Non-pigmented ciliary epithelial cell (primary cell): ENCODE measurements at regions not wholly inside any gene's neighbourhood (a gene's known extent, or its start where the extent isn't known, plus 50 kb on each side); places are given as distances from the start of the nearest gene placed in this dataset.

ENCODE experiments used
- DNase-seq: peaks from one replicate; pipeline ENCODE4 v3.0.0-alpha.2; 2010; ENCODE audit warnings: low read depth

DNA sequence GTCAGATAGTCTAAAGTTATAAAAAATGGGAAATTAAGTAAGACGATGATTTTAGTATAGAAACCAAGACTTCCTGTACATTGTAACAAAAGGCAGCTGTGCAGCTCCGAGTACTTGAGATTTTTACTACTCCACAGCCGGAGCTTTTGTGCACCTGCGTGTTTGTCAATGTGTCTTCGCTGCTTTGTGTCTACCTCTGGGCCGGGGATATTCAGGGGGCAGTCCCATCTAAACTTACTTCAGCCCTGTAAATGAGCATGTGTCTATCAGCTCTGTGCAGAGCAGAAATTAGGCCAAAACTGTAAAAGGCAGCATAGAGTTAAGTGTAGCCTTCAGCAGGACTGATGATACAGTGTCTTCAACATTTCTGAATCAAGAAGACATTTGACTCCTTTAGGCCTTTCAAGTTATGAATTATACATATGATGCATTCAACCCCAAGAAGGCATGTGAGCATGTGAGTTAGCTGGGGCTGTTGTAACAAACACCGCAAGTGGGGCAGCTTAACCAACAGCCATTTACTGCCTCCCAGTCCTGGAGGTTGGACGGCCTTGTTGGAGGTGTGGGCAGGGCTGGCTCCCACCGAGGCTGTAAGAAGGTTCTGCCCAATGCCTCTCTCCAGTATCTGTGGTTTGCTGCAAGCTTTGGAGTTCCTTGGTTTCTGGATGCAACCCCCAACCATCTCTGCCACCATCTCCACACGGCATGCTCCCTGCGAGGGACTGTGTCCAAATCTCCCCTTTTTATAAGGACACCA is 191.0 kb upstream of the IRS2 start:
- no peak for DNase-seq

DNA sequence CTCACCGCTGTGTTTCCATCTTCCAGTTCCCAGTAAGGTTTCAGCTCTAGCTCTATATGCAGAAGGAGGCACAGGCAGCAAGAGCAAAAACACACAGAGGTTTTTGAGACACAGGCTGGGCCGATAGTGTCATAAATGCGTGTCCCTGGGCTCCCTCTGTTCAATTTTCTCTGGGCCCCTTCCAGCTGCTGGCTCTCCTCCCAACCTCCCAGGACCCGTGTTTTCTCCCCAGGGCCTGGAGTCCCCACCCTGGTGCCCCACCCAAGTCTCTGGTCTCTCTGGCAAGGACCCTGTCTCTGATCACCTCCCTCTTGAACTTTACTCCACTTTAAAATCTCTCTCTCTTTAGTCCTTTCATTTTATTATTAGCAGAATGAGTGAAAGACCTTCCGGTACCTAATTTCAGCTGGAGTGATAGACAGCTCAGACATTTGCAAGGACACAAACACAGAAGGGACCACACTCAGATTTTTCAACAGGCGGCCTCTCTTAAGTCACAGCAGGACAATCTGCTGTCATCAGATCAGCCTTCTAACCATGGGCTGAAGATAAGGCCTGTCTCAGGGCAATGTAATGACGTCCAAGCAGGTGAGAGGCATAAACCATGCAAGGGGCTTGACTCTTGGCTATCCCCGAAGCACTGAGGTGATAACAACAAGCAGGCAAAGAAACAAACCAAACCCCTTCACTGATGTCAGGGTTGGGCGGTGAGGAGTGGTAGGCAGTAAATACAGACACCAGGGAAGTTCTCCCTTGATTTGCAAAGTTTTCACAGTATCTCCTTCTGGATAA is 190.0 kb upstream of the IRS2 start:
- no peak for DNase-seq

DNA sequence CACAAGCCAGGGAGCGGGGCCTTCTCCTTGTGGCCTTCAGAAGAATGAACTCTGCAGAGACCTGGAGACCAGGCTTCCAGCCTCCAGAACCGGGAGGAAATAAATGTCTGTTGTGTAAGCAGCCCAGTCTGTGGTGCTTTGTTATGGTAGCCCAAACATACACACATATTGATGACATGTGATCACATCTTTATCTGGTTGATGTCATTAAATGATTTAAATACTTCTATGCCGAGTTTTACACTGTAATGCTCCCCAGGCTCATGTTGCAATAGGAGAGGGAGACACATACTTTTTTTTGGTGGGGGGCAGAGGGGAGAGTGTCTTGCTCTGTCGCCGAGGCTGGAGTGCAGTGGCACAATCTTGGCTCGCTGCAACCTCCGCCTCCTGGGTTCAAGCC is 188.0 kb upstream of the IRS2 start:
- DNase-seq, result no peak

DNA sequence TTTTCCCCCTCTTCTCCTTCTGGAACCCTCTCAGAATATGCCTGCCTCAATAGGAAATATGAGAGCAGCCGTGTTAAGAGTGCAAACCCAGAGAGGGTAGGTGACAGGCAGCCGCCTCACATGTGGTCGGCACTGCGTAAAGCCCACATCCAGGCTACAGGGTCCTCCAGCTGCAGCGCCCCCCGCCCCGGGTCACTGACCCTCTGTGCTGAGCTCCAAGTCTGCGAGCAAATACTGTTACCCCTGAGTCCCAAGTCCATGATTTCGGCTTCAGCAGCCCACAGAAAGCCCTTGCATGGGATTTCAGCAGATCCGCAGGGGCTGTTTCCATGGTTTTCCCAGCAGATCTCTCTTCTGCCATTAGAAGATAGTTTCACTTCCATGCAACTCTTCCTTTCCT is 186.9 kb upstream of the IRS2 start:
- no peak for DNase-seq

DNA sequence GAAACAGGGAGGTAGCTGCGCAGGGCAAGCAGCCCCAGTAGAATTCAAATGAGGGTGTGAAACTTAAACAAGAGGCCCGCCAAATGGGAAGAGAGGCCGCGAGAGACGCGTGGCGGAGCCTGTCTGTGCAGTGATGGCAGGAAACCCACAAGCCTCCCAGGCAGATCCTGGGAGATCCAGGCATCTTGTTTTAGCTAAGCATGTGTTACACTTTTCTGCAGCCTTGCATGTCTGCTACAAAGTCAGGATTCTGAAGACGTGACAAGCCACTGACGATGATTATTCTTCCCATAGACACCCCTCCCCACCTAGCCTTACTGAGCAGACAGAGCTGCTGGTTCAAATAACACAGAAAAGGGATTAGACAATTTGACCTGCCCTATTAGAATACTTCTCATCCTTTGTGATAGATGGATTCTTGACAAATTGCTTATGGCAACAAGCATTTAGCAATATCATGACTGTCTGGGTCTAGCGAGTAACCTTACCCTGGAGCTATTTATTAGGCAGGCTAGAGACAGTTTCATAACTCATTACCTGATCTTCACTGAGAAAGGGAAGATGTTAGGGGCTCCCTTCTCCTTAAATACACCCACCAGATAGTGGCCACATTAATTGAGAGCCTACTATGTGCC is 185.2 kb upstream of the IRS2 start:
- DNase-seq, result no peak

DNA sequence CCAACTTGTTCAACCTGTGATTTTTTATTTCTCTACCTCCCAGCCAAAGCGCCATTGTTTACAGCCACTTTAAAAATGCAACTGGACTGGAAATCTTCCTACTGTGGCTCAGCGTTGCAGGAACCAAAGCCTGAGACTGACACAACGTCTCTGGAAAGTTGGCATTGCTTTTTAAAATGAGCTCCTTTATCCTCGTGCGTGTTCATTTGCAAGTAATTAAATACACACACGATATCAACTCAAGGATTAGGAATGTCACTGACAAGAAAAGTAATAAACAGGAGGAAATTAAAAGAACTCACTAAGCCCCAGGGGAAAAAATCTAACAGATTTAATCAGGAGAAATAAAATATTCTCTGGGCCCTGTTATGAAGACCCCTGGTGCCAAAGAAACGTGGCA is 184.6 kb upstream of the IRS2 start:
- no peak for DNase-seq

DNA sequence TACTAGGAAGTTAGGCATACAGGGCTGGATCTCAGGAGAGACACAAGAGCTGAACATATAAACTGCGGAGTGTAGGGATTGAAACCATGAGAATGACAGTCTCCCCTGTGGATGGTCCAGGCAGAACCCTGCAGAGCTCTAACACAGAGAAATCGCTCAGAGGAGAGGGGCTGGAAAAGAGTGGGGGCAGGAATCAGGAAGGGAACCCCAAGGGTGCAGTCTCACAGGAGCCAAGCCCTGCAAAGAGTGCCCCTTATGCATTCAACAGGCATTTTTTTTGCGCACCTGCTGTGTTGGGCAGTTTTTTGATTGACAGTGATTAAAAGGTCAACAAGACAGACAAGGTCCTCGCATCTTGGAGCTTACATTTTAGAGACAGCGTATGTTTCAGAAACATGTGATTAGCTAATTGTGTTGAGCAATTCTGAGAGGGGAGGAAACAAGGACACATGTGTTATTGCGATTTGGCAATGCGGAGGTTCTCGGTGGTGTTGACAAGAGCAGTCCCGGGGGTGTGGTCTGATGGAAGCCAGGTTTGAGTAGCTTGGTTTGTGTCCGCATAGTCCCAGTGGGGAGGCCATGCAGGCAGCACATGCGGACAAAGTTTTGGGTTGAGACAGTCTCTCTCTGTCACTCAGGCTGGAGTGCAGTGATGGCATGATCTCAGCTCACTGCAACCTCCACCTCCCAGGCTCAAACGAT is 182.6 kb upstream of the IRS2 start:
- no peak for DNase-seq

DNA sequence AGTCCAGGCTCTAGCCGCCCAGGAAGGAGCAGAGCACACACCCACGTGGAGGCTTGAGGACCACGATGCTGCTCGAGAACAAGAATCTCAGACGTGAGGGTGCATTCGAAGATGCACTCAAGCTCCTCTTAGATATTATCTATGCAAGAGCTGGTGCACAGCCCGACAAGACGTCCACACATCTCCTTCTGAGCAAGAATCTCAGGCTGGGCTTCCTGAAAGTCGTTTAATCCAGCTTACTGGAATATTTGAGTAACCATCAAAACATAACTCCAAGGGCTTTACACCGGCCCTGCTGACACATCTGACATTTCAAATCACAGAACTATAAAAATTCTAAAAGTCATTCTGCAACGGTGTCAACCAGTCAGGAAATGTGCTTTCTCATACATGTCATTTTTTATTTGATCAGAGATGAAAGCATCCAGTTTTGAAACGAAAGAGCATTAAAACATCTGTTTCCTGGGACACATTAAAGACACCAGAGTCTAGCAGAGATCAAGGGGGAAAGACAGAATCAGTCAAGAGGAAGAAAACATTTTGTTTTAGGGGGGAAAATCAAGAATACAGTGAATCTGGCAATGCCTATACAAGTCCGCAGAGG is 177.7 kb upstream of the IRS2 start:
- no peak for DNase-seq

DNA sequence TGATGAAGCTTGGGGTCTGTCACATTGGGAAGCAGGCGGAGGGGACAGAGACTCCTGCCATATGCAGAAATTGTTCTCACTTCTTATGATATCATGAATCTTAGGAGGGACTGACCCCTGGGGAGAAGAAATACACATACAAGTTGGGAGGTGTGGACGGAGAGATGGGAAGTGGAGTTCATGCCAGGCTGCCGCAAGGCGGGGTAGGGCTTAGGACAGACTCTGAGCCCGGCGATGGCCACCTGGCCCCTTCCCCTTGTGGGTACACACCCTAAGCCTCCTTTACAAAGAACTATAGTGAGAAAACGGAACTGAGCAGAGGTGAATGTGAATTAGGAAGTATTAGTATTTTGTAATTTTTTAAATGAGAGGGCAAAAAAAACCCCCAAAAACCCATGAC is 177.0 kb upstream of the IRS2 start:
- DNase-seq, result no peak

DNA sequence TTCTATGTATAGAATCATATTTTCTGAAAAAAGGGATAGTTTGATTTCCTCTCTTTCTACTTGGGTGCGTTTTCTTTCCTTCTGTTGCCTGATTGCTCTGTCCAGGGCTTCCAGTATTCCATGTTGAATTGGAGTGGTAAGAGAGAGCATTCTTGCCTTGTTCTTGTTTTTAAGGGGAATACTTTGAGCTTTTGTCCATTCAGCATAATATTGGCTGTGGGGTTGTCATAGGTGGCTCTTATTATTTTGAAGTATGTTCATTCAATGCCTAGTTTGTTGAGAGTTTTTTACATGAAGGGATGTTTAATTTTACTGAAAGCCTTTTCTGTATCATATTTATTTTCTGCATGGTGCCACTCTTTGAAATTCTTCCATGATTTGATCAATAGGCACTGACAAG is 173.5 kb upstream of the IRS2 start:
- DNase-seq, result no peak

DNA sequence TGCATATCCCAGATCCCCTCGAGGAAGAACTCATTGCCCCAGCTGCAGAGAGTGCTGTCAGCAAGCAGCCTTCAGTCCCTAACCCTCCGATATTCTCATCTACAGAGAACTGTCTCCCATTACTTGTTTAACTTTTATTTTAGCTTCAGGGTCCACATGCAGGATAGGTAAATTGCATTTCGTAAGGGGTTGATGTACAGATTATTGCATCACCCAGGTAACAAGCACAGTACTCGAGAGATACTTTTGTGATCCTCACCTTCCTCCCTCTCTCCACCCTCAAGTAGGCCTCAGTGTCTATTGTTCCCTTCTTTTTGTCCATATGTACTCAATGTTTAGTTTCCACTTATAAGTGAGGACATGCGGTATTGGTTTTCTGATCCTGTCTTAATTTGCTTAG is 171.5 kb upstream of the IRS2 start:
- DNase-seq, result no peak

DNA sequence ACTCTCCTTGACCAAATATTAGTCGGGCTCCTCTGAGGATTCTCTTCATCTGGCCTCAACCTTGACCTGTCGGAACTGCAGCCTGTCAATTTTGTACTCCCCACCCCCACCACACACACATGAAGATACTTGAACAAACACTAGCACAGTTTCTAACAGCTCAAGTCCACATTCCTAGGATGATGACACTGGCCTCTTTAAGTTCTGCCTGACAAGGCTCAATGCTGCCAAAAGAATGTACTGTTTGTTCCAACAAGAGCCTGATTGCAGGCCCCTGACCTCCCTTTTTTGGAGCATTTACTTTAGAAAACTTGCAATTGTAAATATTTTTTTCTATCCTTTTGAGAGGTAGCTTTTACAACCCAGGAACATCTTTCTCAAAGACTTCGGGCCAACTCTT is 169.2 kb upstream of the IRS2 start:
- DNase-seq, result no peak

DNA sequence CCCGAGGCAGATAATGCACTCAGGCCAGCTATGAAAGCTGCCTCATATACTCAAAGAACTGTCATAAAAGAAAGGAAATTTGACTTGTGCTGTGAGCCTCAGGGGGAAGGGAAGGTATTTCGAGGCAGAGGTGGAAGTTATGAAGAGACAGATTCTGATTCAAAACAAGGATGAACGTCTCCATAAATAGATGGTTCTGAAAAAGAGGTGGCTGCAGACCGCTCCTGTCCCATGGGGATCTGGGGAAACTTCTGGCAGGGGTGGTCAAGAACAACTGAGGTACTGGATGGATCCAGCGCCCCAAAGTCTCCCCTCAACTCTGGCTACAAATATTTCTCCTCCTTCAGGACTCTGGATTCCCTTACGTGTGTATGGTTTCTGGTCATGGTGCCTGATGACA is 168.1 kb upstream of the IRS2 start:
- no peak for DNase-seq

DNA sequence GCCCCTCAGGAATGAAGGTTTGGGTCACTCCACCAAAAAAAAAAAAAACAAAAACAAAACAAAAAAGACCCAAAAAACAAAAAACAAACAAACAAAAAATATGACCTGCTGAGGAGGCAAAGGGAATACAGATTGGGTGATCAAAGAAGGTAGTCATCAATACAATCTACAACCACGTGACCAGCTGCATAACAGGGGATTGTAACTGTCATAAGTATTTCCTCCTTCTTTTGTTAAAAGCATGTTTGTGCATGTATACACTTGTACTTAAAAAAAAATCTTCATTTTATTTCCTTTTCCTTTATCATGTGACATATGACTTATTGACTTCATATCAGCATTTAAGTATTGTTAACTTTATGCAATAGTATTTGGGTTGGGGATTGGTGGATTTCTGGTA is 165.1 kb upstream of the IRS2 start:
- no peak for DNase-seq

DNA sequence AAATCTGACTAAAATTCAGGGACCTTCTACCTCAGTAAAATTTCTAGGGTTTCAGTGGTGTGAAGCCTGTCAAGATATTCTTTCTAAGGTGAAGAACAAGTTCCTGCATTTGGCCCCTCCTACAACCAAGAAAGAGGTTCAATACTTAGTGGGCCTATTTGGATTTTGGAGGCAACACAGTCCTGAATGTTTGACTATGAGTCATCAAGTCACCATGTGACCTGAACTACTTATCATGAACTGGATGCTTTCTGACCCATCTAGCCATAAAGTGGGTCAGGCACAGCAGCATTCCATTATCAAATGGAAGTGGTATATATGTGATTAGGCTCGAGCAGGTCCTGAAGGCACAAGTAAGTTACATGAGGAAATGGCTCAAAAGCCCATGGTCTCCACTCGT is 163.0 kb upstream of the IRS2 start:
- no peak for DNase-seq

DNA sequence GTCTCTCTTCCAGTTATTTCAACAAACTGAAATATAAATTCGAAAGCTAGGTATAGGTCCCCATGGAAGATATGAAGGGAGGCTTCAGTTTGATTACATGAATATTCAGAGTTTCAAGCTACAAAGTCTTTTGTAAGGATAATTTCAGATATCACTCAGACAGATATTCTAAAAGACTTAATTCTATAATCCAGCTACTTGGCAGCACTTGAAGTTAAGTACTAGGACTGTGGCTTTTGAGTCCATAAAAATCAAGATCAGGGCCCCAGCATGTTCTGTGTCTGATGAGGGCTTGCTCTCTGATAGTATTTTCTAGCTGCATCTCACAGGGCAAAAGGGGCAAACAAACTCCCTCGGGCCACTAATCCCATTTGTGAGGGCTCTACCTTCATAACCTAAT is 160.6 kb upstream of the IRS2 start:
- DNase-seq, result no peak

DNA sequence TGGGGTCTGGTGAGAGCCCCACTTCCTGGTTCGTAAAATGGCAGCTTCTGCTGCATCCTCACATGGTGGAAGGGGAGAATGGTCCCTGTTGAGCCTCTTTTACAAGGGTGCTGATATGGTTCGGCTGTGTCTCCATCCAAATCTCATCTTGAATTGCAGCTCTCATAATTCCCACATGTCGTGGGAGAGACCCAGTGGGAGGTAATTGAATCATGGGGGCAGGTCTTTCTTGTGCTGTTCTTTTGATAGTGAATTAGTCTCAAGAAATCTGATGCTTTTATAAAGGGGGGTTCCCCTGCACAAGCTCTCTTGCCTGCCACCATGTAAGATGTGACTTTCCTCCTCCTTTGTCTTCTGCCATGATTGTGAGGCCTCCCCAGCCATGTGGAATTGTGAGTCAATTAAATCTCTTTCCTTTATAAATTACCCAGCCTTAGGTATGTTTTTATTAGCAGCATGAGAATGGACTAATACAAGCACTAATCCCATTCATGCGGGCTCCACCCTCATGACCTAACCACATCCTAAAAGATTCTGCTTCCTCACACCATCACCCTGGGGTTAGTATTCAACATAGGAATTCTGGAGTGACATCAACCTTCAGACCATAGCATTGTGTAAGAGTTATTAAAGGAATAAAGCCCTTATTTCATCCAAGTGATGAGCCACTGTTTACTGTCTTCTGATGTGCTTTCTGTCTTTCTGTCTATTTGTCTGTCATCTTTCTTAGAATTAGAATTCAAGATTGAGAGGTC is 159.0 kb upstream of the IRS2 start:
- DNase-seq, result peak; percentile 83

DNA sequence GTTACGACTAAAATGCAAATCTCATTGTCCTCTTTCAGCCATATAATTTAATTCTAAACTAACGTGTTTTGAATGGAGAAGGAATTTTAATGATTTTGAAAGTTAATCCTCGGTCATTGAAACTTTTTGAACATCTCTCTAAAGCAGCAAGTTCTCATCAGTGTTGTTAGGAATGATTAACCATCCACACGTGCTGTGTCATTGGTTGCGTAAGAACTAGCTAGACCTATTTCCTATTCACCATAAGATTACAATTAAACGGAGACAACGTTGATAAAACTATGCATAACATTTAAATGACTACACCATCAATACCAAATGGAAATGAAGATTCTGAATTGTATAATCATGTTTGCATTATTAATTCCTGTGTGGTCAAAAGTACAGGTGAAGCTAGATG is 155.6 kb upstream of the IRS2 start:
- no peak for DNase-seq

DNA sequence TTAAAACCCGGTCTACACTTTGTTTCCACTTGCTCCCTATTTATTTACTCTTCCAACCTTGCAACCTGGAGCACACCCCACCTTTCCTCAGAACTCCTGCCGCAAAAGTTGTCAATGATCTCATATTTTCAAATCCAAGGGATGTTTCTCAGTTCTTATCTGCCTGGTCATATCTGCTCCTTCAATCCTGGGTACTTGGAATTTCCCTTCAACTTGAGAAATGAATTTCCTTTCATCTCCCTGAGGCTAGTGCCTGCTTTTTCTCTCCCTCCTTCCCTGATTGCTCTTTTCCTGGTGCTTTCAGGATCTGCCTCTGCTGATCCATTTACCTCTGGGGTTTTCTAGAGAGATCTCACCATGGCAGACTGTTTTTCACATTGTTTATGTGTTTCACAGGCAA is 154.8 kb upstream of the IRS2 start:
- DNase-seq, result no peak

DNA sequence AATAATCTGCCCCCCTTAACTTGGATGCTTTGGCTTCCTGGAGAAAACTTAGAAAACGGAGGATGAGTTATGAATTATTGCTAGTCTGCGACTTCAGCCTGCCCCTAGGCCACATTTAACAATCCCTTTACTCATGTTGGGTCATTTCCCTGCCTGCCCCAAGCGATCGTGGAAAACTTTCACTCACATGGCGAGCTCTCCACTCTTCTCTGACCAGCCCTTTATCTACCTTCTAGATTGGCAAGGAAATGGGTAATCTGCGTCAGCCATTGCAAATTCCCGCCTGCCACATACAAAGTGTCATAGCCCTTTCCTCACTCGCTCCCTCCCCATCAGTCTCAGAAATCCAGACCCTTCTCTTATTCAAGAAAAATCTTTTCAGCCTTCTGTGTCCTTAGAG is 154.3 kb upstream of the IRS2 start:
- DNase-seq, result no peak

DNA sequence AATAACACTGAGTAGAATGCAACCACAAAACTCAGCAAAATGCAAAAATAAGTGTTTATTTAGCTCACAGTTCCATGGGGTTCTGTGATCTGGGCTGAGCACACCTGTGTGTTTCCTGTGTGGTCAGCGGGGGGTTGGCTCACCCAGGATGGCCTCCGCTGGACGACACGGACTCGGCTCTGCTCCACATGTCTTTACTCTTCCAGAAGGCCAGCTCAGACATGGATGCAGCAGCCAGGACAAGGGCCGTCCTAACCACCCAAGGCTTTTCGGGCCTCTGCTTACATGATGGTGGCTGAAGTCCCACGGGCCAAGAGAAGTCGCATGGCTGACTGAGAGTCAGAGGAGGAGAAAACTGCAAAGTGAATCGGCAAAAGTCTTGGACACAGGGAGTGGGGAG is 153.5 kb upstream of the IRS2 start:
- DNase-seq, result no peak

DNA sequence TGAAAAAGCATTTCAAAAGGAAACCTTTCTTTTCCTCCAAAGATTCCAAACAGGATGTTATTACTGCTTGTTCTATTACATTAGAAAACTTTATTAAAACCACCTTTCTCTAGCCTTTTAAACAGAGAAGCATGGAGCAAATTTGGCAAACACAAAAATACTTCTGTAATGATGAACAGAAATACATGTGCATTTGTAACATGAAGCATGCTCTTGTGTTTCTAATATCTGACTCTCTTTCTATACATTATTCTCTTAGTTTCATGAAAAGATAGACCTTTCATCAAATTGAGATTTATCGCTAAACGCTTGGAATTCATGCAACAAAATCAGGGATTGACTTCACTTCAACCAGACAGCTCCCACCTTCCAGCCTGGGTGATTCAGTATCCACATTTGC is 152.8 kb upstream of the IRS2 start:
- DNase-seq, result no peak
